HEK293 (cell line): ENCODE measurements at regions not wholly inside any gene's neighbourhood (a gene's known extent, or its start where the extent isn't known, plus 50 kb on each side); places are given as distances from the start of the nearest gene placed in this dataset.

Experiments
- CTCF ChIA-PET: fragments of 350-600 bp; formaldehyde crosslinking; extraction: SDS; loops from one replicate; lab custom pipeline; 2021; ENCODE audit warnings: antibody characterized with exemption; lab: Yijun Ruan, JAX
- POLR2A ChIA-PET: fragments of 300-600 bp; formaldehyde crosslinking; extraction: SDS; loops from one replicate; lab custom pipeline; 2020; ENCODE audit warnings: antibody characterized with exemption, inconsistent platforms; lab: Yijun Ruan, JAX
- H3K27ac ChIP-seq: fragments of 200-500 bp; sonication (Bioruptor generic); 2 replicates; pipeline ENCODE4 v1.5.1; 2014; ENCODE audit warnings: low read depth, low read length, control low read depth, inconsistent platforms; ENCODE audit errors: extremely low read depth
- H3K36me3 ChIP-seq, 2 experiments: fragments of 200-500 bp in 1 of 2; sonication (Bioruptor generic) in 1 of 2; 1 replicate in 1 of 2; 2 replicates in 1 of 2; pipeline ENCODE4 v1.5.1; 2014 to 2017; ENCODE audit warnings: inconsistent platforms in 2 of 2, low read length in 2 of 2; ENCODE audit not compliant: control insufficient read depth in 2 of 2, insufficient read depth in 1 of 2
- H3K4me1 ChIP-seq: fragments of 200-500 bp; sonication (Bioruptor generic); 2 replicates; pipeline ENCODE4 v1.5.1; 2014; ENCODE audit warnings: mild to moderate bottlenecking, low read length, inconsistent platforms; ENCODE audit not compliant: control insufficient read depth, insufficient read depth
- H3K4me3 ChIP-seq: 2 replicates; pipeline ENCODE4 v1.5.1; 2011; ENCODE audit warnings: low read depth, mild to moderate bottlenecking, control low read depth, low read length, moderate library complexity
- H3K9me3 ChIP-seq: fragments of 200-500 bp; sonication (Bioruptor generic); 2 replicates; pipeline ENCODE4 v1.5.1; 2014; ENCODE audit warnings: low read depth, low read length, inconsistent platforms; ENCODE audit not compliant: control insufficient read depth, insufficient read depth
- ATF2 ChIP-seq: fragments of 450-650 bp; formaldehyde crosslinking; IDR thresholded peaks from 2 replicates; pipeline ENCODE4 v1.5.1; 2016; ENCODE audit warnings: missing biosample characterization, missing genetic modification characterization, low read depth
- GFI1B ChIP-seq: fragments of 450-650 bp; formaldehyde crosslinking; IDR thresholded peaks from 2 replicates; pipeline ENCODE4 v1.5.1; 2016; ENCODE audit warnings: missing biosample characterization, missing genetic modification characterization
- PRDM4 ChIP-seq: fragments of 450-650 bp; formaldehyde crosslinking; IDR thresholded peaks from 2 replicates; pipeline ENCODE4 v1.5.1; 2017; ENCODE audit warnings: missing biosample characterization, missing genetic modification characterization
- RBAK ChIP-seq: fragments of 450-650 bp; formaldehyde crosslinking; IDR thresholded peaks from 2 replicates; pipeline ENCODE4 v1.5.1; 2016; ENCODE audit warnings: missing biosample characterization, missing genetic modification characterization
- SALL2 ChIP-seq: fragments of 450-650 bp; formaldehyde crosslinking; IDR thresholded peaks from 2 replicates; pipeline ENCODE4 v1.5.0; 2017; ENCODE audit warnings: missing biosample characterization, mild to moderate bottlenecking, missing genetic modification characterization, borderline replicate concordance
- ZBTB21 ChIP-seq: fragments of 450-650 bp; formaldehyde crosslinking; IDR thresholded peaks from 2 replicates; pipeline ENCODE4 v1.5.1; 2017; ENCODE audit warnings: missing biosample characterization, missing genetic modification characterization
- ZBTB6 ChIP-seq: fragments of 450-650 bp; formaldehyde crosslinking; IDR thresholded peaks from 2 replicates; pipeline ENCODE4 v1.5.1; 2017; ENCODE audit warnings: missing biosample characterization, missing genetic modification characterization
- ZBTB7A ChIP-seq: fragments of 450-650 bp; formaldehyde crosslinking; IDR thresholded peaks from 2 replicates; pipeline ENCODE4 v1.5.1; 2016; ENCODE audit warnings: low read depth, missing biosample characterization, missing genetic modification characterization
- ZNF133 ChIP-seq: fragments of 450-650 bp; formaldehyde crosslinking; IDR thresholded peaks from 2 replicates; pipeline ENCODE4 v1.5.1; 2016; ENCODE audit warnings: missing biosample characterization, missing genetic modification characterization
- ZNF155 ChIP-seq: fragments of 450-650 bp; formaldehyde crosslinking; IDR thresholded peaks from 2 replicates; pipeline ENCODE4 v1.5.1; 2016; ENCODE audit warnings: missing biosample characterization, missing genetic modification characterization
- ZNF16 ChIP-seq: fragments of 450-650 bp; formaldehyde crosslinking; IDR thresholded peaks from 2 replicates; pipeline ENCODE4 v1.5.1; 2016; ENCODE audit warnings: low read depth, missing biosample characterization, missing genetic modification characterization
- ZNF169 ChIP-seq: fragments of 450-650 bp; formaldehyde crosslinking; IDR thresholded peaks from 2 replicates; pipeline ENCODE4 v1.5.1; 2016; ENCODE audit warnings: missing biosample characterization, missing genetic modification characterization
- ZNF488 ChIP-seq: fragments of 450-650 bp; formaldehyde crosslinking; IDR thresholded peaks from 2 replicates; pipeline ENCODE4 v1.5.1; 2016; ENCODE audit warnings: missing biosample characterization, missing genetic modification characterization
- ZNF501 ChIP-seq: fragments of 450-650 bp; formaldehyde crosslinking; IDR thresholded peaks from 2 replicates; pipeline ENCODE4 v1.5.1; 2016; ENCODE audit warnings: missing biosample characterization, missing genetic modification characterization
- ZNF513 ChIP-seq: fragments of 450-650 bp; IDR thresholded peaks from 2 replicates; pipeline ENCODE4 v1.5.1; 2018; ENCODE audit warnings: missing biosample characterization, missing genetic modification characterization
- ZNF514 ChIP-seq: fragments of 450-650 bp; formaldehyde crosslinking; IDR thresholded peaks from 2 replicates; pipeline ENCODE4 v1.5.1; 2016; ENCODE audit warnings: missing biosample characterization, missing genetic modification characterization
- ZNF529 ChIP-seq: fragments of 450-650 bp; formaldehyde crosslinking; IDR thresholded peaks from 2 replicates; pipeline ENCODE4 v1.5.1; 2017; ENCODE audit warnings: missing genetic modification characterization, missing biosample characterization; ENCODE audit not compliant: insufficient replicate concordance
- ZNF549 ChIP-seq: fragments of 450-650 bp; IDR thresholded peaks from 2 replicates; pipeline ENCODE4 v1.5.1; 2018; ENCODE audit warnings: missing biosample characterization, missing genetic modification characterization, mild to moderate bottlenecking, inconsistent platforms, moderate library complexity
- ZNF596 ChIP-seq: fragments of 450-650 bp; IDR thresholded peaks from 2 replicates; pipeline ENCODE4 v1.5.0; 2018; ENCODE audit warnings: missing biosample characterization, mild to moderate bottlenecking, missing genetic modification characterization, moderate library complexity
- ZNF600 ChIP-seq: fragments of 450-650 bp; formaldehyde crosslinking; IDR thresholded peaks from 2 replicates; pipeline ENCODE4 v1.5.1; 2016; ENCODE audit warnings: missing biosample characterization, missing genetic modification characterization
- ZNF610 ChIP-seq: fragments of 450-650 bp; formaldehyde crosslinking; IDR thresholded peaks from 2 replicates; pipeline ENCODE4 v1.5.1; 2016; ENCODE audit warnings: missing biosample characterization, missing genetic modification characterization, borderline replicate concordance
- ZNF670 ChIP-seq: fragments of 450-650 bp; formaldehyde crosslinking; IDR thresholded peaks from 2 replicates; pipeline ENCODE4 v1.5.1; 2016; ENCODE audit warnings: missing biosample characterization, missing genetic modification characterization, low read depth
- ZNF776 ChIP-seq: fragments of 450-650 bp; formaldehyde crosslinking; IDR thresholded peaks from 2 replicates; pipeline ENCODE4 v1.5.0; 2017; ENCODE audit warnings: missing biosample characterization, missing genetic modification characterization, borderline replicate concordance
- ZNF777 ChIP-seq: fragments of 450-650 bp; formaldehyde crosslinking; IDR thresholded peaks from 2 replicates; pipeline ENCODE4 v1.5.1; 2017; ENCODE audit warnings: missing biosample characterization, missing genetic modification characterization, borderline replicate concordance
- ZSCAN23 ChIP-seq: fragments of 450-650 bp; formaldehyde crosslinking; IDR thresholded peaks from 2 replicates; pipeline ENCODE4 v1.5.1; 2016; ENCODE audit warnings: missing biosample characterization, missing genetic modification characterization

- TF ChIP-seq ZNF488 (tag by site-specific recombination) (no peak), ZNF133 (tag by site-specific recombination) (no peak), ZNF610 (tag by site-specific recombination) (no peak)
- TF ChIP-seq, all 188 proteins: peak for 0
Measured at GRCh38 chrX:63919081-63919480, 134.1 kb upstream of the ARHGEF9 start (continued).

GRCh38 chrX:63918611-63919010 lies 133.6 kb upstream of the ARHGEF9 start:
- Histone ChIP-seq H3K27ac (no peak overlapping the region), H3K9me3 (no peaks in the 10 kb centered on the region; the same call in none of the 2 replicates), H3K4me1 (no peaks in the 10 kb centered on the region)
- CTCF ChIA-PET = interaction anchor here (0.6 to 1.5 kb wide), 3 partner anchors 11 to 1147 kb away, joined by 3 to 4 read pairs (median 3); no protein-coding TSS in a partner anchor
- POLR2A ChIA-PET = no interaction called here
- TF ChIP-seq ZNF169 (tag by site-specific recombination) = no peak
- TF ChIP-seq ZBTB7A (tag by site-specific recombination) = no peak
- TF ChIP-seq ZBTB21 (tag by site-specific recombination) = no peak
- no peak for TF ChIP-seq ZNF670 (tag by site-specific recombination)
- TF ChIP-seq ZNF513 = no peak
- TF ChIP-seq ZNF514 (tag by site-specific recombination) = no peak
- no peak for TF ChIP-seq ZNF600
- no peak for TF ChIP-seq ZBTB6
- no peak for TF ChIP-seq ZNF549 (tag by site-specific recombination)
- no peak for TF ChIP-seq ZNF776 (tag by site-specific recombination)
- no peak for TF ChIP-seq SALL2 (tag by site-specific recombination)
- TF ChIP-seq RBAK (tag by site-specific recombination) = no peak
- no peak for TF ChIP-seq ATF2 (tag by site-specific recombination)
- TF ChIP-seq ZNF777 (tag by site-specific recombination) = no peak
- no peak for TF ChIP-seq ZNF529 (tag by site-specific recombination)
- TF ChIP-seq ZSCAN23 = no peak
- TF ChIP-seq ZNF155 (tag by site-specific recombination) = no peak
- TF ChIP-seq, all 188 proteins: peak for 0
- Histone ChIP-seq H3K36me3 (no peaks in the 10 kb centered on the region), H3K4me3 (no peak overlapping the region)

GRCh38 chrX:63917296-63917695 lies 132.3 kb upstream of the ARHGEF9 start:
- Histone ChIP-seq H3K4me3 (no peak overlapping the region), H3K27ac (no peak overlapping the region), H3K4me1 (no peaks in the 10 kb centered on the region), H3K9me3 (no peaks in the 10 kb centered on the region; the same call in none of the 2 replicates), H3K36me3 (no peaks in the 10 kb centered on the region)
- POLR2A ChIA-PET = no interaction called here
- CTCF ChIA-PET = interaction anchor here (1.4 kb wide), 1 partner anchor 13 kb away, joined by 5 read pairs; no protein-coding TSS in a partner anchor
- TF ChIP-seq ZNF596 (tag by site-specific recombination) (no peak), GFI1B (tag by site-specific recombination) (no peak), ZNF488 (tag by site-specific recombination) (no peak), ZNF16 (tag by site-specific recombination) (no peak), ZNF501 (tag by site-specific recombination) (no peak), PRDM4 (tag by site-specific recombination) (no peak)
